Esophagus squamous epithelium (tissue), 5 donors: ENCODE measurements at regions not wholly inside any gene's neighbourhood (a gene's known extent, or its start where the extent isn't known, plus 50 kb on each side); places are given as distances from the start of the nearest gene placed in this dataset.
"Not testable (repeated sequence)": the region's sequence is repeated elsewhere in the genome, so short reads cannot be mapped to it uniquely, and the experiment has no call there.

Experiments
- DNase-seq: peaks from one replicate; lab custom pipeline; 2025; lab: John Stamatoyannopoulos, UW
- H3K27ac ChIP-seq, 4 donors: fragments of 200-600 bp; sonication (generic); one replicate each; pipeline ENCODE4 v1.5.1; 2016 to 2019; ENCODE audit warnings: mild to moderate bottlenecking in 1 of 4
- H3K27me3 ChIP-seq, 4 donors: fragments of 200-600 bp; sonication (generic); 1 replicate in 3 of 4; 2 replicates in 1 of 4; pipeline versions ENCODE4 v1.5.1 to v1.6.0; 2017 to 2021; ENCODE audit warnings: antibody characterized with exemption in 1 of 4
- H3K36me3 ChIP-seq, 3 donors: fragments of 200-600 bp; sonication (generic); one replicate each; pipeline ENCODE4 v1.5.1; 2016 to 2019
- H3K4me1 ChIP-seq, 3 donors: fragments of 200-600 bp; sonication (generic); one replicate each; pipeline ENCODE4 v1.5.1; 2017 to 2019
- H3K4me3 ChIP-seq, 4 donors: fragments of 200-600 bp; sonication (generic); 1 replicate in 3 of 4; 2 replicates in 1 of 4; pipeline ENCODE4 v1.5.1; 2016 to 2019; ENCODE audit warnings: mild to moderate bottlenecking in 2 of 4, moderate library complexity in 1 of 4
- H3K9me3 ChIP-seq, 3 donors: fragments of 200-600 bp; sonication (generic); one replicate each; pipeline ENCODE4 v1.5.1; 2016 to 2019
- POLR2A ChIP-seq, 4 donors: fragments of 450-650 bp; IDR thresholded peaks; one replicate each; pipeline ENCODE4 v1.6.1; 2017; ENCODE audit warnings: antibody characterized with exemption in 4 of 4, mild to moderate bottlenecking in 4 of 4, moderate library complexity in 3 of 4
- WGBS, 2 donors: methylation state at CpG; one replicate each; pipeline ENCODE4 v1.1.5; 2018; 5-methylcytosine and 5-hydroxymethylcytosine counted together
- intact Hi-C: fragments of 100-400 bp; cut with DNase I; formaldehyde crosslinking; loops from one replicate; pipeline ENCODE4 v1.15.0; 2022
- TF ChIP-seq, protein P1 (sequence below), 6 experiments: fragments of 450-650 bp in 4 of 6; fragments of 200-600 bp in 2 of 6; sonication (generic) in 2 of 6; IDR thresholded peaks; one replicate each; pipeline ENCODE4 v1.5.1; 2016 to 2019; ENCODE audit warnings: antibody characterized with exemption in 6 of 6, mild to moderate bottlenecking in 4 of 6, moderate library complexity in 4 of 6
- donor health status: DM: yes; HTN: yes; CAD: no.

DNA sequence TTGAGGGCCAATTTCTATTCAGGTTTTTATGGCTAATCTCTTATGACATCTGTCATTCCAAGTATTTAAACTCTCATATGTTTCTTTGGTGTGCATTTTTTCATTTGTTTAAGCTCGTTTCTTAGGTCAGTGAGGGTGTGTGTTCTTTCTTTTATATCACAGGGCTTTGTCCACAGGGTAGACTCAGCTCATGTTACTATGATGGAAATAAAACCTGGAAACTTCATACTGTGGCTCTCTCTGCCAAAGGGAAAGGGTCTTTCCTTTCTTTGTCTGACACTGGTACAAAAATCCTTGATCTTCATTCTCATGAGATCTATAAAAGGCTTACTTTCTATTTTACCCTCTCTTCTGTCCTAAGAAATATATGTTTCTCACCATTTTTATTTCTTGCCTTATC is 129.6 kb upstream of the SP8 start:
- H3K9me3 ChIP-seq, result no peaks in the 10 kb centered on the region
- no peak overlapping the region for H3K4me3 ChIP-seq
- no peak for TF ChIP-seq POLR2A (IDR thresholded peaks at IDR 0.05)
- TF ChIP-seq, protein P1, sequence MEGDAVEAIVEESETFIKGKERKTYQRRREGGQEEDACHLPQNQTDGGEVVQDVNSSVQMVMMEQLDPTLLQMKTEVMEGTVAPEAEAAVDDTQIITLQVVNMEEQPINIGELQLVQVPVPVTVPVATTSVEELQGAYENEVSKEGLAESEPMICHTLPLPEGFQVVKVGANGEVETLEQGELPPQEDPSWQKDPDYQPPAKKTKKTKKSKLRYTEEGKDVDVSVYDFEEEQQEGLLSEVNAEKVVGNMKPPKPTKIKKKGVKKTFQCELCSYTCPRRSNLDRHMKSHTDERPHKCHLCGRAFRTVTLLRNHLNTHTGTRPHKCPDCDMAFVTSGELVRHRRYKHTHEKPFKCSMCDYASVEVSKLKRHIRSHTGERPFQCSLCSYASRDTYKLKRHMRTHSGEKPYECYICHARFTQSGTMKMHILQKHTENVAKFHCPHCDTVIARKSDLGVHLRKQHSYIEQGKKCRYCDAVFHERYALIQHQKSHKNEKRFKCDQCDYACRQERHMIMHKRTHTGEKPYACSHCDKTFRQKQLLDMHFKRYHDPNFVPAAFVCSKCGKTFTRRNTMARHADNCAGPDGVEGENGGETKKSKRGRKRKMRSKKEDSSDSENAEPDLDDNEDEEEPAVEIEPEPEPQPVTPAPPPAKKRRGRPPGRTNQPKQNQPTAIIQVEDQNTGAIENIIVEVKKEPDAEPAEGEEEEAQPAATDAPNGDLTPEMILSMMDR (IDR thresholded peaks at IDR 0.05), result no peak
- no peaks in the 10 kb centered on the region for H3K4me1 ChIP-seq
- 33 to 44% methylated on average over 1 of the region's 1 CpG for WGBS, 2 donors
- no peak for DNase-seq
- H3K36me3 ChIP-seq, result no peaks in the 10 kb centered on the region
- no peaks in the 10 kb centered on the region for H3K27me3 ChIP-seq
- no peak overlapping the region for H3K27ac ChIP-seq
- intact Hi-C loops, result no loop called here

DNA sequence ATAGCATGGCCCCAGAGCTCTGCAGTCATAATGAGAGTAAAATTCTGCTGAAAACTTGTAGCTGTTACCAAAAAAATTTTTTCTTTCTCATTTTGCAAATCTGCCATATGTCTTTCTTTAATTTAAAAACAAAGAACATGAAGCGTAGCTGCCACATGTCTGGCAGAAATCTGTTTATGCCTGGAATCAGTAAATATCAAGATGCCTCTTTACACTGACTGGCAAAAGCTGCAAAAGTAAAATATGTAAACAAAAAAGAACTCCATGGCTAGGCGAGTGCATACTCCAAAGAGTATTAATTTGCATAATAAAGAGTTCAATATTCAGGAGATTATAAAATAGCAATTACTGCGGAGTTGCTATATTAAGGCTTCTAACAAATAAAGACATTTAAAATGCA is 130.9 kb upstream of the SP8 start:
- Histone ChIP-seq H3K27ac (no peak overlapping the region), H3K27me3 (no peaks in the 10 kb centered on the region), H3K36me3 (no peaks in the 10 kb centered on the region), H3K4me1 (no peaks in the 10 kb centered on the region), H3K9me3 (no peaks in the 10 kb centered on the region), H3K4me3 (no peak overlapping the region)
- TF ChIP-seq, protein P1 (IDR thresholded peaks at IDR 0.05), result no peak
- TF ChIP-seq POLR2A (IDR thresholded peaks at IDR 0.05), result no peak
- 57 to 65% methylated on average over 3 of the region's 3 CpGs for WGBS, 2 donors
- intact Hi-C loops, result no loop called here
- no peak for DNase-seq

DNA sequence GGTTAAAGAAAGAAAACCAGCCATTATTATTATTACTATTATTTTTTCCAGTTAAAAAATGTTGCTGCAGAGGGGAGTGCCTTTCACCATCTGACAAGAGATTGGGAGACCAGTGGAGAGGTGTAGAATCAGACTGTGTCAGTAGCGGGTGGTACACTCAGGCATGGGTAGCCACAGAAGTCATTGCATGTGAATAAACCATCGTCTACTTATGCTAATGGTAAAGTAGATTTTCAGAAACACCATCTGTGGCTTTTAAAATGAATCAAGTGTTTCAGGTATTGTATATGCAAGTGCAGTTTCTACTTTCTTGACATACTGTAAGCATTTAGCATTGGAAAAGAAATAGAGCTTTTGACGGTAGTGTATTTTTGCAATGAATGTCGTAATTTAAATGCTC is 131.5 kb upstream of the SP8 start:
- no peaks in the 10 kb centered on the region for H3K36me3 ChIP-seq
- H3K27me3 ChIP-seq, result no peaks in the 10 kb centered on the region
- no peak overlapping the region for H3K27ac ChIP-seq
- no peak overlapping the region for H3K4me3 ChIP-seq
- TF ChIP-seq POLR2A (IDR thresholded peaks at IDR 0.05), result no peak
- TF ChIP-seq, protein P1 (IDR thresholded peaks at IDR 0.05), result no peak
- no peaks in the 10 kb centered on the region for H3K4me1 ChIP-seq
- WGBS, 2 donors, result 86% methylated on average over 4 of the region's 4 CpGs
- no peaks in the 10 kb centered on the region for H3K9me3 ChIP-seq
- DNase-seq, result no peak
- intact Hi-C loops, result no loop called here

DNA sequence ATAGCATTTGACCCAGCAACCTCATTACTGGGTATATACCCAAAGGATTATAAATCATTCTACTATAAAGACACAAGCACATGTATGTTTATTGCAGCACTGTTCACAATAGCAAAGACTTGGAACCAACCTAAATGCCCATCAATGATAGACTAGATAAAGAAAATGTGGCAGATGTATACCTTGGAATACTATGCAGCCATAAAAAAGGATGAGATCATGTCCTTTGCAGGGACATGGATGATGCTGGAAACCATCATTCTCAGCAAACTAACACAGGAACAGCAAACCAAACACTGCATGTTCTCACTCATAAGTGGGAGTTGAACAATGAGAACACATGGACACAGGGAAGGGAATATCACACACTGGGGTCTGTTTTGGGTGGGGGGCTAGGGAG is 140.5 kb upstream of the SP8 start:
- H3K4me1 ChIP-seq, DNase-seq, H3K9me3 ChIP-seq, intact Hi-C loops, H3K27me3 ChIP-seq, H3K4me3 ChIP-seq, H3K27ac ChIP-seq, H3K36me3 ChIP-seq: not testable (repeated sequence)

DNA sequence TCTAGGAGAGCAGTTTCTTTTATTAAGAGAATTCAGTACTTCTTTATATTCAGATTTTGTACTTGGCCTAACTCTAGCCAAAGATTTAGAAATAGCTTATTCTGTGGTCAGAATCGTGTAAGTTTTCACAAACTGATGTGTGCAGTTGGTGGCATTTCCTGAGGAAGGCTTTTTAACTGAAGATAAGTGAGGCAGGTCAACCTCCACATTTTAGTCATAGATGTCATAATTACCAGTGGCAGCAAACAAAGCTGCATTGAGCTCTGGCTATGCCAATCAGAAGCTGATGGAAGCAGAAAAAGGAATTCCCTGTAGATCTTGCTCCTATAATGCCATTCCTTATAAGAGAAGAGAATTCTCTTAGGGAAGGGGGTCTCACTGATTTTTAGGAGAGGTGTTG is 141.3 kb upstream of the SP8 start:
- no peaks in the 10 kb centered on the region for H3K27me3 ChIP-seq

DNA sequence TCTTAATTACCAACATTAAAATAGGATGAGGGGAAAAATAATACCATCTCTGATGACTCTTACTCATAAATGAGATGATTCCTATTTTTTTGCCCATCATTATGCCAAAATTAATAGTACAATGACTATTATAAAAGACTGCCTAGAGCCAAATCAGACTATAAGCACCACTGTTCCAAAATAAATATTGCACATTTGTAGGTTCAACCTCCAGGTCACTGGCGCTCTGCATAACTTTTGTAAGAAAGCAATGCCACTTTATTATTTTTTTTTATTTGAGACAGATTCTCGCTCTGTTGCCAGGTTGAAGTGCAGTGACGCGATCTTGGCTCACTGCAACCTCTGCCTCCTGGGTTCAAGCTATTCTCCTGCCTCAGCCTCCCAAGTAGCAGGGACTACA is 142.5 kb upstream of the SP8 start:
- 73 to 81% methylated on average over 4 of the region's 4 CpGs for WGBS, 2 donors
- intact Hi-C loops, result no loop called here
- TF ChIP-seq, protein P1 (IDR thresholded peaks at IDR 0.05), result no peak
- no peak for TF ChIP-seq POLR2A (IDR thresholded peaks at IDR 0.05)

More for the DNA sequence above, 141.3 kb upstream of the SP8 start:
- intact Hi-C loops, result no loop called here
- Histone ChIP-seq H3K9me3 (no peaks in the 10 kb centered on the region), H3K27ac (no peak overlapping the region), H3K4me3 (no peak overlapping the region), H3K36me3 (no peaks in the 10 kb centered on the region), H3K4me1 (no peaks in the 10 kb centered on the region)
- TF ChIP-seq POLR2A (IDR thresholded peaks at IDR 0.05), result no peak
- TF ChIP-seq, protein P1 (IDR thresholded peaks at IDR 0.05), result no peak
- 29 to 73% methylated on average over 1 of the region's 1 CpG for WGBS, 2 donors
- no peak for DNase-seq

More for the DNA sequence above, 142.5 kb upstream of the SP8 start:
- no peak for DNase-seq
- H3K36me3 ChIP-seq, result no peaks in the 10 kb centered on the region
- no peaks in the 10 kb centered on the region for H3K9me3 ChIP-seq
- no peak overlapping the region for H3K4me3 ChIP-seq
- no peaks in the 10 kb centered on the region for H3K27me3 ChIP-seq
- H3K4me1 ChIP-seq, result no peaks in the 10 kb centered on the region
- H3K27ac ChIP-seq, result no peak overlapping the region
